ENCODE measurements at regions not wholly inside any gene's neighbourhood (a gene's known extent, or its start where the extent isn't known, plus 50 kb on each side); places are given as distances from the start of the nearest gene placed in this dataset.

- TF ChIP-seq TRAFD1 (CRISPR knock-in tag; IDR thresholded peaks at IDR 0.05; ENCODE audit: borderline replicate concordance), result no peak
- no peak for TF ChIP-seq TBX3 (IDR thresholded peaks at IDR 0.05; ENCODE audit: borderline replicate concordance)
- TF ChIP-seq CREB1 (IDR thresholded peaks at IDR 0.05), result no peak
- TF ChIP-seq CREB1 (CRISPR knock-in tag; IDR thresholded peaks at IDR 0.05), result no peak
- TF ChIP-seq POLR2AphosphoS5 (IDR thresholded peaks at IDR 0.05; ENCODE audit: low read depth, low read length), result no peak
- no peak for TF ChIP-seq ZNF777 (CRISPR knock-in tag; IDR thresholded peaks at IDR 0.05)
- no peak for TF ChIP-seq SUZ12 (IDR thresholded peaks at IDR 0.05; ENCODE audit: low read depth, low read length)
- no peak for TF ChIP-seq ONECUT2 (CRISPR knock-in tag; IDR thresholded peaks at IDR 0.05)
- no peak for TF ChIP-seq CCDC6 (CRISPR knock-in tag; IDR thresholded peaks at IDR 0.05)
- TF ChIP-seq, protein P1, sequence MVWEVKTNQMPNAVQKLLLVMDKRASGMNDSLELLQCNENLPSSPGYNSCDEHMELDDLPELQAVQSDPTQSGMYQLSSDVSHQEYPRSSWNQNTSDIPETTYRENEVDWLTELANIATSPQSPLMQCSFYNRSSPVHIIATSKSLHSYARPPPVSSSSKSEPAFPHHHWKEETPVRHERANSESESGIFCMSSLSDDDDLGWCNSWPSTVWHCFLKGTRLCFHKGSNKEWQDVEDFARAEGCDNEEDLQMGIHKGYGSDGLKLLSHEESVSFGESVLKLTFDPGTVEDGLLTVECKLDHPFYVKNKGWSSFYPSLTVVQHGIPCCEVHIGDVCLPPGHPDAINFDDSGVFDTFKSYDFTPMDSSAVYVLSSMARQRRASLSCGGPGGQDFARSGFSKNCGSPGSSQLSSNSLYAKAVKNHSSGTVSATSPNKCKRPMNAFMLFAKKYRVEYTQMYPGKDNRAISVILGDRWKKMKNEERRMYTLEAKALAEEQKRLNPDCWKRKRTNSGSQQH (CRISPR knock-in tag; IDR thresholded peaks at IDR 0.05; ENCODE audit: low read depth), result no peak
- no peak for TF ChIP-seq ZC3H4 (CRISPR knock-in tag; IDR thresholded peaks at IDR 0.05; ENCODE audit: borderline replicate concordance)
- TF ChIP-seq ZNF225 (CRISPR knock-in tag; IDR thresholded peaks at IDR 0.05), result no peak
Observed at GRCh38 chr13:48923376-48923775, 52.3 kb upstream of the FNDC3A start (continued).

- ChIA-PET POLR2A (no interaction called here), CTCF (ENCODE audit: low intra/inter-chr PET ratio, low total read pairs) (no interaction called here)
- Histone ChIP-seq H3K36me3 (replicated peaks in 1 of 2; ENCODE audit: control insufficient read depth in 1 of 2, insufficient read depth in 2 of 2, low read length in 2 of 2) (no peaks in the 10 kb centered on the region), H3K9me3 (ENCODE audit: low read length) (no peaks in the 10 kb centered on the region), H3K4me3 (replicated peaks in 1 of 3; ENCODE audit: insufficient read depth in 1 of 3, low read depth in 2 of 3, low read length in 3 of 3) (no peak overlapping the region), H4K20me1 (ENCODE audit: insufficient read depth, low read length) (no peaks in the 10 kb centered on the region), H3K27ac (ENCODE audit: extremely low read length, insufficient read depth, low read length) (no peak overlapping the region), H3K27me3 (ENCODE audit: control insufficient read depth in 1 of 2, insufficient read depth in 2 of 2, low read length in 2 of 2) (no peaks in the 10 kb centered on the region; a peak in 3 of 5 replicates), H3K79me2 (ENCODE audit: insufficient read depth, low read length) (no peaks in the 10 kb centered on the region), H3K4me1 (ENCODE audit: insufficient read depth, low read length) (peaks cover 10% of the 10 kb centered on the region), H2AFZ (ENCODE audit: low read length) (no peak overlapping the region), H3K9ac (ENCODE audit: insufficient read depth, low read depth, low read length) (no peak overlapping the region), H3K4me2 (ENCODE audit: low read depth, low read length) (no peak overlapping the region)
- FAIRE-seq (no peak), DNase-seq (ENCODE audit: low spot score) (no peak), ATAC-seq (no peak)
- no TSS peak for BruUV-seq (replicated peaks)
- 75% methylated on average over 2 of the region's 2 CpGs for WGBS (ENCODE audit: low lambda C conversion rate)
- in situ Hi-C loops (cut with HindIII; ENCODE audit: extremely low pct_ligation_motif_present, low pct_unique_long_range_greater_than_20kb), result no loop called here
- intact Hi-C loops (cut with micrococcal nuclease; ENCODE audit: unreplicated experiment), result no loop called here
- TF ChIP-seq BRF2 (CRISPR knock-in tag; IDR thresholded peaks at IDR 0.05) (no peak), CBX1 (IDR thresholded peaks at IDR 0.05; ENCODE audit: low read depth) (no peak), SRY (CRISPR knock-in tag; IDR thresholded peaks at IDR 0.05) (no peak), HNF4A (CRISPR knock-in tag; IDR thresholded peaks at IDR 0.05) (no peak), KAT7 (CRISPR knock-in tag; IDR thresholded peaks at IDR 0.05; ENCODE audit: borderline replicate concordance) (no peak), BRD4 (CRISPR knock-in tag; IDR thresholded peaks at IDR 0.05) (no peak), NCOA2 (CRISPR knock-in tag; IDR thresholded peaks at IDR 0.05) (no peak), ZBTB1 (CRISPR knock-in tag; IDR thresholded peaks at IDR 0.05; ENCODE audit: borderline replicate concordance) (no peak)
- TF ChIP-seq, protein P2, sequence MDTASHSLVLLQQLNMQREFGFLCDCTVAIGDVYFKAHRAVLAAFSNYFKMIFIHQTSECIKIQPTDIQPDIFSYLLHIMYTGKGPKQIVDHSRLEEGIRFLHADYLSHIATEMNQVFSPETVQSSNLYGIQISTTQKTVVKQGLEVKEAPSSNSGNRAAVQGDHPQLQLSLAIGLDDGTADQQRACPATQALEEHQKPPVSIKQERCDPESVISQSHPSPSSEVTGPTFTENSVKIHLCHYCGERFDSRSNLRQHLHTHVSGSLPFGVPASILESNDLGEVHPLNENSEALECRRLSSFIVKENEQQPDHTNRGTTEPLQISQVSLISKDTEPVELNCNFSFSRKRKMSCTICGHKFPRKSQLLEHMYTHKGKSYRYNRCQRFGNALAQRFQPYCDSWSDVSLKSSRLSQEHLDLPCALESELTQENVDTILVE (CRISPR knock-in tag; IDR thresholded peaks at IDR 0.05), result no peak
Observed at GRCh38 chr13:48925001-48925400, 50.7 kb upstream of the FNDC3A start.

Measured in HepG2 (cell line).